Osteocyte (in vitro differentiated cells): ENCODE measurements at regions not wholly inside any gene's neighbourhood (a gene's known extent, or its start where the extent isn't known, plus 50 kb on each side); places are given as distances from the start of the nearest gene placed in this dataset.

Experiments
- DNase-seq: peaks from one replicate; pipeline ENCODE4 v3.0.0; 2021; ENCODE audit warnings: mixed read lengths; ENCODE audit not compliant: unreplicated experiment; ENCODE audit errors: extremely low spot score
- H3K27ac Mint-ChIP-seq: one replicate; pipeline ENCODE4 v1.8.0; 2021; ENCODE audit warnings: mild to moderate bottlenecking, mixed read lengths; ENCODE audit not compliant: unreplicated experiment
- H3K27me3 Mint-ChIP-seq: one replicate; pipeline ENCODE4 v1.8.0; 2021; ENCODE audit warnings: mixed read lengths; ENCODE audit not compliant: unreplicated experiment
- H3K36me3 Mint-ChIP-seq: one replicate; pipeline ENCODE4 v1.8.0; 2021; ENCODE audit warnings: mixed read lengths; ENCODE audit not compliant: unreplicated experiment
- H3K4me1 Mint-ChIP-seq: one replicate; pipeline ENCODE4 v1.8.0; 2021; ENCODE audit warnings: mixed read lengths; ENCODE audit not compliant: unreplicated experiment
- H3K4me3 Mint-ChIP-seq: one replicate; pipeline ENCODE4 v1.8.0; 2021; ENCODE audit warnings: mild to moderate bottlenecking, moderate library complexity, mixed read lengths; ENCODE audit not compliant: unreplicated experiment
- H3K9me3 Mint-ChIP-seq: one replicate; pipeline ENCODE4 v1.8.0; 2021; ENCODE audit warnings: mixed read lengths; ENCODE audit not compliant: unreplicated experiment
- CTCF ChIP-seq: fragments of 200-600 bp; sonication (generic); IDR thresholded peaks from 2 replicates; pipeline ENCODE4 v1.5.0; 2021; ENCODE audit warnings: antibody characterized with exemption, mild to moderate bottlenecking, moderate library complexity

GRCh38 chr5:56532466-56532865 lies 282.9 kb upstream of the MAP3K1 start:
- Mint-ChIP-seq H3K27ac (no peak overlapping the region), H3K4me1 (no peaks in the 10 kb centered on the region), H3K9me3 (no peaks in the 10 kb centered on the region), H3K27me3 (no peaks in the 10 kb centered on the region), H3K4me3 (no peak overlapping the region), H3K36me3 (no peaks in the 10 kb centered on the region)
- no peak for TF ChIP-seq CTCF
- no peak for DNase-seq

- Mint-ChIP-seq H3K9me3 (no peaks in the 10 kb centered on the region), H3K27me3 (no peaks in the 10 kb centered on the region)
- no peak for DNase-seq
Observed at GRCh38 chr5:56530626-56531138, 284.7 kb upstream of the MAP3K1 start.

GRCh38 chr5:56529666-56530430 lies 285.5 kb upstream of the MAP3K1 start:
- H3K9me3 Mint-ChIP-seq = no peaks in the 10 kb centered on the region
- H3K4me3 Mint-ChIP-seq = no peak overlapping the region
- no peak for DNase-seq
- H3K4me1 Mint-ChIP-seq = no peaks in the 10 kb centered on the region
- no peaks in the 10 kb centered on the region for H3K36me3 Mint-ChIP-seq
- no peak overlapping the region for H3K27ac Mint-ChIP-seq
- no peaks in the 10 kb centered on the region for H3K27me3 Mint-ChIP-seq
- no peak for TF ChIP-seq CTCF

More at GRCh38 chr5:56530626-56531138, 284.7 kb upstream of the MAP3K1 start:
- no peaks in the 10 kb centered on the region for H3K36me3 Mint-ChIP-seq
- H3K27ac Mint-ChIP-seq = no peak overlapping the region
- TF ChIP-seq CTCF = no peak
- no peaks in the 10 kb centered on the region for H3K4me1 Mint-ChIP-seq
- no peak overlapping the region for H3K4me3 Mint-ChIP-seq

- no peaks in the 10 kb centered on the region for H3K27me3 Mint-ChIP-seq
- no peak for DNase-seq
- no peaks in the 10 kb centered on the region for H3K36me3 Mint-ChIP-seq
- no peak for TF ChIP-seq CTCF
- no peaks in the 10 kb centered on the region for H3K4me1 Mint-ChIP-seq
- no peaks in the 10 kb centered on the region for H3K9me3 Mint-ChIP-seq
- H3K27ac Mint-ChIP-seq = no peak overlapping the region
- no peak overlapping the region for H3K4me3 Mint-ChIP-seq
Observed at GRCh38 chr5:56527174-56527573, 288.2 kb upstream of the MAP3K1 start.

- Mint-ChIP-seq H3K36me3 (no peaks in the 10 kb centered on the region), H3K27ac (no peak overlapping the region)
- DNase-seq = no peak
Observed at GRCh38 chr5:56525113-56525512, 290.2 kb upstream of the MAP3K1 start.

More at GRCh38 chr5:56525113-56525512, 290.2 kb upstream of the MAP3K1 start:
- Mint-ChIP-seq H3K4me1 (no peaks in the 10 kb centered on the region), H3K4me3 (no peak overlapping the region), H3K9me3 (no peaks in the 10 kb centered on the region), H3K27me3 (no peaks in the 10 kb centered on the region)
- no peak for TF ChIP-seq CTCF
